ENCODE measurements at regions not wholly inside any gene's neighbourhood (a gene's known extent, or its start where the extent isn't known, plus 50 kb on each side); places are given as distances from the start of the nearest gene placed in this dataset.

GRCh38 chr5:2917093-2917492 lies 165.6 kb upstream of the IRX2 start:
- Histone ChIP-seq H3K4me3 (ENCODE audit: low read length) (no peak overlapping the region), H3F3A (ENCODE audit: low read length, unreplicated experiment) (no peaks in the 10 kb centered on the region), H3K27ac (ENCODE audit: low read length) (no peak overlapping the region), H2AFZ (ENCODE audit: low read length) (no peak overlapping the region), H4K20me1 (ENCODE audit: low read length) (no peaks in the 10 kb centered on the region), H3K4me1 (ENCODE audit: insufficient read depth, low read length) (no peaks in the 10 kb centered on the region), H3K9ac (ENCODE audit: low read length) (no peak overlapping the region), H3K9me3 (ENCODE audit: low read length) (0 out of 2 replicates have a peak, but pooled peaks cover 4% of the 10 kb centered on the region), H3K27me3 (ENCODE audit: low read length) (no peaks in the 10 kb centered on the region), H3K4me2 (ENCODE audit: low read length) (no peak overlapping the region), H3K79me2 (ENCODE audit: low read length) (no peaks in the 10 kb centered on the region), H3K36me3 (ENCODE audit: low read depth, low read length) (no peaks in the 10 kb centered on the region), H3K9me2 (replicated peaks; ENCODE audit: low read length) (no peaks in the 10 kb centered on the region)
- no peak for DNase-seq
- ATAC-seq = no peak
- CTCF ChIA-PET = no interaction called here
- TF ChIP-seq EZH2 (IDR thresholded peaks at IDR 0.05; ENCODE audit: low read length, unreplicated experiment) (no peak), EZH2phosphoT487 (IDR thresholded peaks at IDR 0.05; ENCODE audit: borderline replicate concordance, low read length) (no peak), CTCF (conservative IDR thresholded peaks at IDR 0.05; ENCODE audit: low read depth, low read length) (no peak)
- POLR2A ChIA-PET (ENCODE audit: unreplicated experiment) = no interaction called here
- no TSS peak for BruUV-seq (replicated peaks)
- intact Hi-C loops (cut with micrococcal nuclease) = no loop called here

GRCh38 chr5:2916076-2916682 lies 164.7 kb upstream of the IRX2 start:
- Histone ChIP-seq H2AFZ (ENCODE audit: low read length) (no peak overlapping the region), H3K79me2 (ENCODE audit: low read length) (no peaks in the 10 kb centered on the region), H3K4me1 (ENCODE audit: insufficient read depth, low read length) (no peaks in the 10 kb centered on the region), H3K9ac (ENCODE audit: low read length) (no peak overlapping the region), H3K9me3 (ENCODE audit: low read length) (0 out of 2 replicates have a peak, but pooled peaks cover 4% of the 10 kb centered on the region), H3K9me2 (replicated peaks; ENCODE audit: low read length) (no peaks in the 10 kb centered on the region), H3K4me3 (ENCODE audit: low read length) (no peak overlapping the region), H3K4me2 (ENCODE audit: low read length) (no peak overlapping the region), H3K36me3 (ENCODE audit: low read depth, low read length) (no peaks in the 10 kb centered on the region), H3K27me3 (ENCODE audit: low read length) (no peaks in the 10 kb centered on the region), H4K20me1 (ENCODE audit: low read length) (no peaks in the 10 kb centered on the region), H3F3A (ENCODE audit: low read length, unreplicated experiment) (no peaks in the 10 kb centered on the region), H3K27ac (ENCODE audit: low read length) (no peak overlapping the region)
- ChIA-PET POLR2A (ENCODE audit: unreplicated experiment) (no interaction called here), CTCF (no interaction called here)
- TF ChIP-seq CTCF (conservative IDR thresholded peaks at IDR 0.05; ENCODE audit: low read depth, low read length) = no peak
- TF ChIP-seq EZH2 (IDR thresholded peaks at IDR 0.05; ENCODE audit: low read length, unreplicated experiment) = no peak
- TF ChIP-seq EZH2phosphoT487 (IDR thresholded peaks at IDR 0.05; ENCODE audit: borderline replicate concordance, low read length) = no peak
- DNase-seq (no peak), ATAC-seq (no peak)
- no TSS peak for BruUV-seq (replicated peaks)
- intact Hi-C loops (cut with micrococcal nuclease) = no loop called here

GRCh38 chr5:2914981-2915484 lies 163.6 kb upstream of the IRX2 start:
- H3K9me3 ChIP-seq (ENCODE audit: low read length) = no peaks in the 10 kb centered on the region
- no peaks in the 10 kb centered on the region for H3K27me3 ChIP-seq (ENCODE audit: low read length)
- no peaks in the 10 kb centered on the region for H3K9me2 ChIP-seq (replicated peaks; ENCODE audit: low read length)
- no peak overlapping the region for H3K4me3 ChIP-seq (ENCODE audit: low read length)
- H3K4me1 ChIP-seq (ENCODE audit: insufficient read depth, low read length) = no peaks in the 10 kb centered on the region
- DNase-seq (no peak), ATAC-seq (no peak)
- no peak overlapping the region for H3K27ac ChIP-seq (ENCODE audit: low read length)
- intact Hi-C loops (cut with micrococcal nuclease) = no loop called here
- no TSS peak for BruUV-seq (replicated peaks)
- no peaks in the 10 kb centered on the region for H3F3A ChIP-seq (ENCODE audit: low read length, unreplicated experiment)
- no peak overlapping the region for H3K9ac ChIP-seq (ENCODE audit: low read length)
- no peak for TF ChIP-seq EZH2 (IDR thresholded peaks at IDR 0.05; ENCODE audit: low read length, unreplicated experiment)
- no peak overlapping the region for H2AFZ ChIP-seq (ENCODE audit: low read length)
- H3K36me3 ChIP-seq (ENCODE audit: low read depth, low read length) = no peaks in the 10 kb centered on the region
- no peaks in the 10 kb centered on the region for H4K20me1 ChIP-seq (ENCODE audit: low read length)
- no peak overlapping the region for H3K4me2 ChIP-seq (ENCODE audit: low read length)
- ChIA-PET POLR2A (ENCODE audit: unreplicated experiment) (no interaction called here), CTCF (no interaction called here)
- H3K79me2 ChIP-seq (ENCODE audit: low read length) = no peaks in the 10 kb centered on the region
